Adrenal gland (tissue), 5 donors: ENCODE measurements at regions not wholly inside any gene's neighbourhood (a gene's known extent, or its start where the extent isn't known, plus 50 kb on each side); places are given as distances from the start of the nearest gene placed in this dataset.

Source experiments
- CTCF ChIP-seq, 6 experiments: fragments of 450-650 bp in 4 of 6; fragments of 200-600 bp in 2 of 6; sonication (generic) in 1 of 6; IDR thresholded peaks; 1 replicate in 5 of 6; 2 replicates in 1 of 6; pipeline versions ENCODE4 v1.5.1 to v1.8.0; 2016 to 2021; ENCODE audit warnings: antibody characterized with exemption in 6 of 6, mild to moderate bottlenecking in 2 of 6, moderate library complexity in 1 of 6
- POLR2A ChIP-seq, 2 donors: fragments of 450-650 bp; IDR thresholded peaks; one replicate each; pipeline ENCODE4 v1.6.1; 2017; ENCODE audit warnings: antibody characterized with exemption in 2 of 2, mild to moderate bottlenecking in 2 of 2, moderate library complexity in 1 of 2
- donor health status: DM: no; HTN: no; CAD: no.

GRCh38 chr10:56063642-56064041 lies 297.4 kb downstream of the ZWINT start:
- TF ChIP-seq CTCF (IDR thresholded peaks at IDR 0.05) (no peak), POLR2A (IDR thresholded peaks at IDR 0.05) (no peak)
